H9 (cell line): ENCODE measurements at regions not wholly inside any gene's neighbourhood (a gene's known extent, or its start where the extent isn't known, plus 50 kb on each side); places are given as distances from the start of the nearest gene placed in this dataset.

Experiments
- DNase-seq: peaks from one replicate; pipeline ENCODE4 v3.0.0-alpha.2; 2017
- H2AFZ ChIP-seq: one replicate; pipeline ENCODE4 v1.6.1; 2013; ENCODE audit warnings: mild to moderate bottlenecking, low read length, control low read depth, moderate library complexity
- H2AK5ac ChIP-seq: 2 replicates; pipeline ENCODE4 v1.6.1; 2013; ENCODE audit warnings: low read length, control low read depth, mixed read lengths; ENCODE audit not compliant: insufficient read length
- H2BK120ac ChIP-seq: one replicate; pipeline ENCODE4 v1.6.1; 2013; ENCODE audit warnings: low read depth, mild to moderate bottlenecking, low read length, control low read depth, inconsistent platforms; ENCODE audit not compliant: poor library complexity, severe bottlenecking
- H2BK12ac ChIP-seq: 2 replicates; pipeline ENCODE4 v1.6.1; 2013; ENCODE audit warnings: low read length, control low read depth, mixed read lengths, low read depth; ENCODE audit not compliant: insufficient read length
- H2BK15ac ChIP-seq: 2 replicates; pipeline ENCODE4 v1.6.1; 2013; ENCODE audit warnings: low read depth, low read length, control low read depth
- H2BK20ac ChIP-seq: one replicate; pipeline ENCODE4 v1.6.1; 2013; ENCODE audit warnings: low read depth, mild to moderate bottlenecking, low read length, control low read depth, inconsistent platforms; ENCODE audit not compliant: poor library complexity, severe bottlenecking
- H2BK5ac ChIP-seq: 2 replicates; pipeline ENCODE4 v1.6.1; 2013; ENCODE audit warnings: low read length, control low read depth, mixed read lengths; ENCODE audit not compliant: insufficient read length
- H3K14ac ChIP-seq: 2 replicates; pipeline ENCODE4 v1.6.1; 2013; ENCODE audit warnings: low read length, control low read depth; ENCODE audit not compliant: insufficient read depth
- H3K18ac ChIP-seq: 2 replicates; pipeline ENCODE4 v1.6.1; 2013; ENCODE audit warnings: low read depth, mild to moderate bottlenecking, mixed read lengths, low read length, control low read depth; ENCODE audit not compliant: insufficient read length
- H3K23ac ChIP-seq: 2 replicates; pipeline ENCODE4 v1.6.1; 2013; ENCODE audit warnings: low read length, control low read depth, mixed read lengths, low read depth; ENCODE audit not compliant: insufficient read length
- H3K23me2 ChIP-seq: 2 replicates; pipeline ENCODE4 v1.6.1; 2013; ENCODE audit warnings: low read depth, mild to moderate bottlenecking, mixed read lengths, low read length, control low read depth; ENCODE audit not compliant: insufficient read length, poor library complexity, severe bottlenecking
- H3K27ac ChIP-seq: 2 replicates; pipeline ENCODE4 v1.5.1; 2013; ENCODE audit warnings: low read length, control low read depth, mixed read lengths, low read depth; ENCODE audit not compliant: insufficient read length
- H3K27me3 ChIP-seq: 2 replicates; pipeline ENCODE4 v1.6.1; 2013; ENCODE audit warnings: low read length, control low read depth, inconsistent platforms; ENCODE audit not compliant: insufficient read depth
- H3K4ac ChIP-seq: 2 replicates; pipeline ENCODE4 v1.6.1; 2013; ENCODE audit warnings: low read depth, mild to moderate bottlenecking, control low read depth, inconsistent platforms, low read length, moderate library complexity
- H3K4me1 ChIP-seq: 2 replicates; pipeline ENCODE4 v1.6.1; 2013; ENCODE audit warnings: low read length, control low read depth, inconsistent platforms; ENCODE audit not compliant: insufficient read depth
- H3K4me2 ChIP-seq: 2 replicates; pipeline ENCODE4 v1.6.1; 2013; ENCODE audit warnings: low read length, control low read depth, mixed read lengths; ENCODE audit not compliant: insufficient read length, insufficient read depth
- H3K56ac ChIP-seq: 2 replicates; pipeline ENCODE4 v1.6.1; 2013; ENCODE audit warnings: low read depth, mild to moderate bottlenecking, mixed read lengths, low read length, control low read depth; ENCODE audit not compliant: insufficient read length
- H3K79me1 ChIP-seq: 2 replicates; pipeline ENCODE4 v1.6.1; 2013; ENCODE audit warnings: low read depth, mild to moderate bottlenecking, moderate library complexity, low read length, control low read depth, inconsistent platforms; ENCODE audit not compliant: insufficient read depth, poor library complexity, severe bottlenecking
- H3K79me2 ChIP-seq: 2 replicates; pipeline ENCODE4 v1.6.1; 2013; ENCODE audit warnings: low read length, control low read depth, inconsistent platforms; ENCODE audit not compliant: insufficient read depth
- H3K9ac ChIP-seq: 2 replicates; pipeline ENCODE4 v1.6.1; 2013; ENCODE audit warnings: low read length, control low read depth, mixed read lengths; ENCODE audit not compliant: insufficient read length; ENCODE audit errors: extremely low read depth
- H3K9me3 ChIP-seq: one replicate; pipeline ENCODE4 v1.6.1; 2013; ENCODE audit warnings: low read depth, low read length, inconsistent platforms; ENCODE audit not compliant: control insufficient read depth
- H3T11ph ChIP-seq: one replicate; pipeline ENCODE4 v1.6.1; 2013; ENCODE audit warnings: mild to moderate bottlenecking, low read length, control low read depth, inconsistent platforms
- H4K20me1 ChIP-seq: one replicate; pipeline ENCODE4 v1.6.1; 2013; ENCODE audit not compliant: control insufficient read depth, insufficient read length, insufficient read depth
- H4K5ac ChIP-seq: 2 replicates; pipeline ENCODE4 v1.6.1; 2013; ENCODE audit warnings: low read depth, mild to moderate bottlenecking, mixed read lengths, low read length, control low read depth; ENCODE audit not compliant: insufficient read length
- H4K8ac ChIP-seq: replicated peaks from 2 replicates; pipeline ENCODE4 v1.6.1; 2013; ENCODE audit warnings: low read length, control low read depth, mixed read lengths, low read depth; ENCODE audit not compliant: insufficient read length
- H4K91ac ChIP-seq: 2 replicates; pipeline ENCODE4 v1.6.1; 2013; ENCODE audit warnings: low read depth, mild to moderate bottlenecking, moderate library complexity, mixed read lengths, low read length, control low read depth; ENCODE audit not compliant: insufficient read length
- H3K27ac Mint-ChIP-seq, 3 experiments: 2 replicates in 2 of 3; 3 replicates in 1 of 3; pipeline ENCODE4 v1.8.0; 2020 to 2021; ENCODE audit warnings: mixed read lengths in 3 of 3, mild to moderate bottlenecking in 1 of 3, moderate library complexity in 1 of 3
- H3K27me3 Mint-ChIP-seq: 2 replicates; pipeline ENCODE4 v1.8.0; 2021; ENCODE audit warnings: low read depth, mild to moderate bottlenecking, moderate library complexity, mixed read lengths
- H3K36me3 Mint-ChIP-seq, 3 experiments: 2 replicates in 2 of 3; 3 replicates in 1 of 3; pipeline ENCODE4 v1.8.0; 2020 to 2021; ENCODE audit warnings: low read depth in 3 of 3, mixed read lengths in 3 of 3; ENCODE audit not compliant: insufficient read depth in 1 of 3
- H3K4me1 Mint-ChIP-seq, 2 experiments: 2 replicates each; pipeline ENCODE4 v1.8.0; 2020; ENCODE audit warnings: mixed read lengths in 2 of 2
- H3K4me3 Mint-ChIP-seq, 2 experiments: 2 replicates in 1 of 2; 3 replicates in 1 of 2; pipeline ENCODE4 v1.8.0; 2020 to 2021; ENCODE audit warnings: mild to moderate bottlenecking in 2 of 2, mixed read lengths in 2 of 2, moderate library complexity in 1 of 2
- H3K9me3 Mint-ChIP-seq, 2 experiments: 2 replicates in 1 of 2; 3 replicates in 1 of 2; pipeline ENCODE4 v1.8.0; 2020; ENCODE audit warnings: mild to moderate bottlenecking in 2 of 2, mixed read lengths in 2 of 2, moderate library complexity in 1 of 2
- WGBS: extraction: QIAGEN DNeasy Blood & Tissue Kit; methylation state at CpG from one replicate; pipeline ENCODE4 v1.1.7; 2013; ENCODE audit warnings: missing lambda C conversion rate, low lambda C conversion rate, mixed read lengths; ENCODE audit not compliant: insufficient read length; ENCODE audit errors: extremely low coverage; 5-methylcytosine and 5-hydroxymethylcytosine counted together
- TF ChIP-seq, protein P1 (sequence below): fragments of 200-600 bp; sonication (generic); conservative IDR thresholded peaks from 3 replicates; pipeline ENCODE4 v1.8.0; 2021; ENCODE audit warnings: antibody characterized with exemption, mild to moderate bottlenecking

DNA sequence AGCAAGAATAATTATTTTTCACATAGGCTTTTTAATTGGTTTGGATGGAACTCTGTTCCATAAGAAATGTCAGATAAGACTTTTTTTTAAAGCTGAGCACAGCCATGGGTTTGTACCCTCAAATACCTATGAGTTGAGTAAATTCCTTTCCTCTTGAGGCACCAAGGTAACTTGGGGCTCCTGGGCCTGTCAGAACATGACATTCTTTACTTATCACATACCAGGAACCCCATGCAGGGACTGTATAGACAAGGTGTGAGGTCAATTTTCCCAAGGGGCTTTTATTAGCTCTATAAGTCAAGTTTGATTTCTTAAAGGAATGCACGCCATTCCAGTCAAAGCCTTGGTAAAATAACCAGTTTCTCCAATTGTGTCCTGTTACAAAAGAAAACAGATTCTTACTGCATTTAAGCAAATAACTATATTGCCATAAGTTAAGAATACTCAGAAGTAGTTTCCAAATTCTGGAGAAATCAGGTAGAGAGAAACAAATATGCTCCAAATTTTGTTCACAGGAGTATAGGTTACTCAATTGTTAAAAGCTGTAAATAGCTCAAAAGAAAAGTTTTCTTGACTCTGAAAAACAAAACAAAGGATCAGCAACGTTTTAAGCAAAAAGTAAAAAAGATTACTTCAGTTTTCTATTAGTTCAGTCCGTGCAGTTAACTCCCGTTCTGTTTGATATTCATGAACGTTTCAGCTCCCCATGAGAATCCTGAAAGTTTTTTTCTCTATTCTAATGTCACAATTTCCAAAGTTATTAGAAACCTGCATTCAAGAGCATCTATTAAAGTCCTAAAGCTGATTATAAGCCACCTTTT, 167.5 kb upstream of the NAMPT start:
- WGBS: no CpG with 5 or more reads among the region's 5 CpGs

More for the DNA sequence above, 167.5 kb upstream of the NAMPT start:
- Histone ChIP-seq H4K91ac (no peak overlapping the region), H4K20me1 (no peaks in the 10 kb centered on the region), H2BK5ac (no peak overlapping the region), H2BK20ac (no peak overlapping the region), H3K9me3 (peaks cover 12% of the 10 kb centered on the region), H4K8ac (no peak overlapping the region), H3K4ac (no peak overlapping the region), H3K79me2 (no peaks in the 10 kb centered on the region), H3T11ph (no peak overlapping the region), H3K27me3 (no peaks in the 10 kb centered on the region), H3K9ac (no peak overlapping the region), H2BK120ac (no peak overlapping the region), H3K56ac (no peak overlapping the region), H3K4me1 (no peaks in the 10 kb centered on the region), H3K4me2 (no peak overlapping the region), H2AFZ (no peak overlapping the region), H3K18ac (no peak overlapping the region), H3K14ac (no peak overlapping the region), H2BK12ac (no peak overlapping the region), H3K79me1 (no peaks in the 10 kb centered on the region), H2AK5ac (no peak overlapping the region), H3K23ac (no peak overlapping the region), H3K23me2 (no peaks in the 10 kb centered on the region), H3K27ac (no peak overlapping the region), H4K5ac (no peak overlapping the region), H2BK15ac (no peak overlapping the region)
- Mint-ChIP-seq H3K36me3 (peaks cover 10 to 19% (median 16%) of the 10 kb centered on the region in 3 experiments), H3K27me3 (no peaks in the 10 kb centered on the region), H3K4me1 (no peaks in the 10 kb centered on the region), H3K9me3 (peaks cover 29 to 46% of the 10 kb centered on the region in 2 experiments), H3K4me3 (no peak overlapping the region), H3K27ac (no peak overlapping the region)
- TF ChIP-seq, protein P1, sequence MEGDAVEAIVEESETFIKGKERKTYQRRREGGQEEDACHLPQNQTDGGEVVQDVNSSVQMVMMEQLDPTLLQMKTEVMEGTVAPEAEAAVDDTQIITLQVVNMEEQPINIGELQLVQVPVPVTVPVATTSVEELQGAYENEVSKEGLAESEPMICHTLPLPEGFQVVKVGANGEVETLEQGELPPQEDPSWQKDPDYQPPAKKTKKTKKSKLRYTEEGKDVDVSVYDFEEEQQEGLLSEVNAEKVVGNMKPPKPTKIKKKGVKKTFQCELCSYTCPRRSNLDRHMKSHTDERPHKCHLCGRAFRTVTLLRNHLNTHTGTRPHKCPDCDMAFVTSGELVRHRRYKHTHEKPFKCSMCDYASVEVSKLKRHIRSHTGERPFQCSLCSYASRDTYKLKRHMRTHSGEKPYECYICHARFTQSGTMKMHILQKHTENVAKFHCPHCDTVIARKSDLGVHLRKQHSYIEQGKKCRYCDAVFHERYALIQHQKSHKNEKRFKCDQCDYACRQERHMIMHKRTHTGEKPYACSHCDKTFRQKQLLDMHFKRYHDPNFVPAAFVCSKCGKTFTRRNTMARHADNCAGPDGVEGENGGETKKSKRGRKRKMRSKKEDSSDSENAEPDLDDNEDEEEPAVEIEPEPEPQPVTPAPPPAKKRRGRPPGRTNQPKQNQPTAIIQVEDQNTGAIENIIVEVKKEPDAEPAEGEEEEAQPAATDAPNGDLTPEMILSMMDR: no peak
- no peak for DNase-seq
